ENCODE measurements at regions not wholly inside any gene's neighbourhood (a gene's known extent, or its start where the extent isn't known, plus 50 kb on each side); places are given as distances from the start of the nearest gene placed in this dataset.

DNA sequence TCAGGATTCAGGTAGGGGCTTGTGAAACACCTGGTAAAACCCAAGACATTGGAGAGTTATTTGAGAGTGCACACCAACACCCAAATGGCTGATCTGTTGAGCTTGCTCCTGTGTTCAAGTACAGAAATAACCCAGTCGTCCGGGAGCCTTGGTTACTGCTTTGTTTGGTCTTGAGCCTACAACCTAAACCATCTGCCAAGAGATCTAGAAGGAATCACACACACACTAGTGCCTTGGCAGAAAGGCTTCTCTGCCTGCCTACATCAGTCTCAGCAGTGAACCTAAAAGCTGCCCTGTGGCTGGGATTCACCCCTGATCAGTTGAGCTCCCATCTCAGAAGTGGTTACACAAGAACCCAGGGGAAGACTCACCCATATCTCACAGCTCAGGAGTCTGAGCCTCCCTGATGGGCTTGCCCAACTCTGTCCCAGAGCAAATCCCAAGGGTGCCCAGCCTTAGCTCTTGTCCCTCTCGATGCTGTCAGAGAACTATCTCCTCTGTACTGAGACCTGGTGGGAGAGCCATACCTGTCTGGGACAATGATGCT, 167.6 kb downstream of the CXCL12 start:
- no peaks in the 10 kb centered on the region for H3K36me3 Mint-ChIP-seq (ENCODE audit: low read depth)
- ATAC-seq (replicated peaks), result no peak
- H3K4me1 Mint-ChIP-seq, result no peaks in the 10 kb centered on the region
- no peak overlapping the region for H3K4me3 Mint-ChIP-seq
- H3K27me3 Mint-ChIP-seq, result peaks cover 7% of the 10 kb centered on the region
- no peak overlapping the region for H3K27ac Mint-ChIP-seq
- no peaks in the 10 kb centered on the region for H3K9me3 Mint-ChIP-seq

DNA sequence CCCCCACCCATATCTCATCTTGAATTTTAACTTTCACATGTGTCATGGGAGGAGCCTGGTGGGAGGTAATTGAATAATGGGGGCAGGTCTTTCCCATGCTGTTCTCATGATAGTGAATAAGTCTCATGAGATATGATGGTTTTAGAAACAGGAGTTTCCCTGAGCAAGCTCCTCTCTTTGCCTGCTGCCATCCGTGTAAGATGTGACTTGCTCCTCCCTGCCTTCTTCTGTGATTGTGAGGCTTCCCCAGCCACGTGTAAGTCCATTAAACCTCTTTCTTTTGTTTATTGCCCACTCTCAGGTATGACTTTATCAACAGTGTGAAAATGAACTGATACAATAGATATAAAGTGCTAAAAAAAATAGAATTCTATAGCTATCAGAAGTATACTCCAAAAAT, 168.8 kb downstream of the CXCL12 start:
- ATAC-seq (replicated peaks), result no peak
- H3K27ac Mint-ChIP-seq, result no peak overlapping the region

GRCh38 chr10:44209811-44210210, 175.1 kb downstream of the CXCL12 start:
- Mint-ChIP-seq H3K27ac (no peak overlapping the region), H3K4me1 (no peaks in the 10 kb centered on the region), H3K36me3 (ENCODE audit: low read depth) (no peaks in the 10 kb centered on the region), H3K9me3 (no peaks in the 10 kb centered on the region), H3K27me3 (peaks cover 32% of the 10 kb centered on the region), H3K4me3 (no peak overlapping the region)
- ATAC-seq (replicated peaks), result no peak

More for the DNA sequence above, 168.8 kb downstream of the CXCL12 start:
- no peaks in the 10 kb centered on the region for H3K9me3 Mint-ChIP-seq
- peaks cover 13% of the 10 kb centered on the region for H3K27me3 Mint-ChIP-seq
- H3K4me3 Mint-ChIP-seq, result no peak overlapping the region
- H3K36me3 Mint-ChIP-seq (ENCODE audit: low read depth), result no peaks in the 10 kb centered on the region
- H3K4me1 Mint-ChIP-seq, result no peaks in the 10 kb centered on the region

GRCh38 chr10:44207160-44207559, 177.7 kb downstream of the CXCL12 start:
- Mint-ChIP-seq H3K4me3 (no peak overlapping the region), H3K9me3 (no peaks in the 10 kb centered on the region), H3K27me3 (peaks cover 26% of the 10 kb centered on the region), H3K36me3 (ENCODE audit: low read depth) (no peaks in the 10 kb centered on the region), H3K4me1 (no peaks in the 10 kb centered on the region), H3K27ac (no peak overlapping the region)
- no peak for ATAC-seq (replicated peaks)

GRCh38 chr10:44206127-44206818, 178.6 kb downstream of the CXCL12 start:
- Mint-ChIP-seq H3K4me3 (no peak overlapping the region), H3K4me1 (no peaks in the 10 kb centered on the region), H3K27ac (no peak overlapping the region), H3K9me3 (no peaks in the 10 kb centered on the region), H3K27me3 (peaks cover 22% of the 10 kb centered on the region), H3K36me3 (ENCODE audit: low read depth) (no peaks in the 10 kb centered on the region)
- ATAC-seq (replicated peaks), result no peak

DNA sequence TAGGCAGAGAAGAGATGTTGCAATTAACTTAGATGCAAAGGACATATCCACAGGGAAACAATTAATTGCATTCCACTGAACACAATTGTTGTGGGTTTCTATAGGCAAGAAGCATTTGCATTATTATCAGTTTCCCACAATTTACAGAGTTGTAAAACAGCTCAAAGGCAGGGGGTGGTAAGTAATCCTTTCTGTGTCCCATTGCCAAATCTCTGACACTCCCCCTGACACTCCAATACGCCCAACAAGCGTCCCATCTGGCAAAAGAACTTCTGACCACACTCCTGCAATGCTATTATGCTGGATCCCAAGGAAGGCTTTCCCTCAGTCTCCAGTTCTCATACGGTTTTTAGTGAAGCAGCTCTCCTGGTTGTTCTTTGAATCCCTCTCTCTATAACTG, 179.8 kb downstream of the CXCL12 start:
- H3K9me3 Mint-ChIP-seq, result no peaks in the 10 kb centered on the region
- ATAC-seq (replicated peaks), result no peak
- no peak overlapping the region for H3K4me3 Mint-ChIP-seq
- no peaks in the 10 kb centered on the region for H3K36me3 Mint-ChIP-seq (ENCODE audit: low read depth)
- H3K27ac Mint-ChIP-seq, result no peak overlapping the region
- H3K4me1 Mint-ChIP-seq, result no peaks in the 10 kb centered on the region
- peaks cover 17% of the 10 kb centered on the region for H3K27me3 Mint-ChIP-seq

DNA sequence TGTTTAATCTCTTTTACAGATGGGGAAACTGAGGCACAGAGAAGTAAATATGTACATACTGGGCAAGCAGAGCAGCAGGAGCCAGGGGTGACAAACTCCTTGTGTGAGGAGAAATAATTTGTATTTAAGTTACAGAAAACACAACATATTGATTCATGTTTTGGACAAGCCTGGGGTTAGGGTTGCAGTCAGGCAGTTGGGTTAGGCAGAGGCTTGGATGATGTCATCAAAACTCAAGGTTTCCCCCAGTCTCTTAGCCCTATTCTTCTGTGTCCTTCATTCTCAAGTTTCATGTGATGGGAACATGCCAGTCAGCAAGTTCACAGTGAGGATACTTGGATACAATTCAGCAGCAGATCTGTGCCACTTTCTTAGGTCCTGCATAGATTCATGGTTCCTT, 181.4 kb downstream of the CXCL12 start:
- no peak for ATAC-seq (replicated peaks)
- peaks cover 11% of the 10 kb centered on the region for H3K27me3 Mint-ChIP-seq
- no peaks in the 10 kb centered on the region for H3K9me3 Mint-ChIP-seq
- no peaks in the 10 kb centered on the region for H3K36me3 Mint-ChIP-seq (ENCODE audit: low read depth)
- no peak overlapping the region for H3K4me3 Mint-ChIP-seq
- H3K27ac Mint-ChIP-seq, result no peak overlapping the region
- H3K4me1 Mint-ChIP-seq, result no peaks in the 10 kb centered on the region

DNA sequence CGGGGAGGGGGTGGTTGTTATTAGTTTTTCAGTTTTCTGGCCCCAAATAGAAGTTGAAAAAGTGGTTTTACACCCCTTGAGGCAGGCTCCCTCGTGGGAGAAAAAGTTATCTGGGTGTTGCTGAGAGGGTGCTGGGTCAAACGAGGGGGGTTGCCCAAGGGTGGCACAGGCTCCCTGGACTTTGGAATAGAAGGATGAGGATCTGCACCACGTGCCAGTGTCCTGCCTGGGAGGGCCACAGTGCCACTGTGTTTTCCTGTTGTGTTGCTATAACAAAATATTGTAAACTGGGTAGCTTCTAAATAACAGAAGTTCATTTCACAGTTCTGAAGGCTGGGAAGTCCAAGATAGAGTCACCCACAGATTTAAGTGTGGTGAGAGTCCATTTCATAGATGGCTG, 181.9 kb downstream of the CXCL12 start:
- H3K27me3 Mint-ChIP-seq, result peaks cover 7% of the 10 kb centered on the region
- ATAC-seq (replicated peaks), result no peak
- no peak overlapping the region for H3K27ac Mint-ChIP-seq
- no peaks in the 10 kb centered on the region for H3K36me3 Mint-ChIP-seq (ENCODE audit: low read depth)
- H3K4me1 Mint-ChIP-seq, result no peaks in the 10 kb centered on the region
- no peak overlapping the region for H3K4me3 Mint-ChIP-seq
- no peaks in the 10 kb centered on the region for H3K9me3 Mint-ChIP-seq

DNA sequence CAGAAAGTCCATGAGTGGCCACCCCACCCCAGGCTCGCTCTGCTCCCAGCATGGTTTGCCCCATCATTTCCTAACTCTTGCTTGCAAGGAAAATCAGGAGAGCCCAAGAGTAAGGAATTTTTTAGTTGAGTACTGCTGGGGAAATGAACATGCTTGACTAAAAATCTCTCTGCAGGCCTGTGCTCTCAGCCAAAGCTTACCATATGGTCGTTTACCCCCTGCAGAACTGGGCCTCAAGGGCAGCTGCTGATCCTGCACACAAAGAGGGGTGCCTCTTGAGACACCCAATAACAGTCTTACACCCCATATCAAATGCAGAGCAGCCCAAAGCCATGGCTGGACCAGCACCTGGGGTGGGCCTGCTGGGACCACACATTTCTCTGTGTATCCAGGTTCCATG, 183.2 kb downstream of the CXCL12 start:
- Mint-ChIP-seq H3K4me1 (no peaks in the 10 kb centered on the region), H3K27me3 (peaks cover 6% of the 10 kb centered on the region), H3K4me3 (no peak overlapping the region), H3K36me3 (ENCODE audit: low read depth) (no peaks in the 10 kb centered on the region), H3K27ac (no peak overlapping the region), H3K9me3 (no peaks in the 10 kb centered on the region)
- ATAC-seq (replicated peaks), result no peak

DNA sequence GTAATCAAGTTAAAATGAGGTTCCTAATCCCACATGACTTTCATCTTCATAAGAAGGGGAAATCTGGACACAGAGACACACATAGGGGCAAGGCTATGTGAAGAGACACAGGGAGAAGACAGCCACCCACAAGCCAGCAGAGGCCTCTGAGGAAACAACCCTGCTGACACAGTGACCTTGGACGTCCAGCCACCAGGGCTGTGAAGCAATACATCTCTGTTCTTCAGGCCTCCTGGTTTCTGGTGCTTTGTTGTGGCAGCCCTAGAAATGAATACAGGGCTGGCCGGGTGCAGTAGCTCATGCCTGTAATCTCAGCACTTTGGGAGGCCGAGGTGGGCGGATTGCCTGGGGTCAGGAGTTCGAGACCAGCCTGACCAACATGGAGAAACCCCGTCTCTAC, 183.9 kb downstream of the CXCL12 start:
- Mint-ChIP-seq H3K36me3 (ENCODE audit: low read depth) (no peaks in the 10 kb centered on the region), H3K9me3 (no peaks in the 10 kb centered on the region), H3K27ac (no peak overlapping the region), H3K27me3 (peaks cover 6% of the 10 kb centered on the region), H3K4me3 (no peak overlapping the region), H3K4me1 (no peaks in the 10 kb centered on the region)
- no peak for ATAC-seq (replicated peaks)

GRCh38 chr10:44199991-44200655, 184.8 kb downstream of the CXCL12 start:
- Mint-ChIP-seq H3K4me1 (no peaks in the 10 kb centered on the region), H3K9me3 (no peaks in the 10 kb centered on the region), H3K27me3 (peaks cover 3% of the 10 kb centered on the region), H3K36me3 (ENCODE audit: low read depth) (no peaks in the 10 kb centered on the region), H3K4me3 (no peak overlapping the region), H3K27ac (no peak overlapping the region)
- no peak for ATAC-seq (replicated peaks)

DNA sequence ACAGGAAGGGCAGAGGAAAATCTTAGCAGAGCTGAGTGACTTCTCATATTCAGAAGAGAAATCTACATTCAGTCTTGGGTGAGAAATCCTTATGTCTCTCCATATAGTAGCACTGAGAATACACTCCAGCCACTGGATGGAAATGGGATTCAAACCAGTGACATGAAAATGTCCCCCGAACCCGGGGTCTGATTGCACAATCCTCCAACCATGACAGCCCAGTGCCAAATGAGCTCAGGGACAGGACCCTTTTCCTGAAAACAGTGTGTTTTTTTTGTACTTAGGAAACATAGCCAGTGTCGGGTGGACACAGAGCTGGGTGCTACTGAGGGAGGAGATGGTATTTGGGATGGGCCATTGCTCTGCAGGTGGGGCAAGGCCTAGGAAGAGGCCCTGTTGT, 185.6 kb downstream of the CXCL12 start:
- no peak for ATAC-seq (replicated peaks)
- H3K4me1 Mint-ChIP-seq, result no peaks in the 10 kb centered on the region
- H3K4me3 Mint-ChIP-seq, result no peak overlapping the region
- H3K36me3 Mint-ChIP-seq (ENCODE audit: low read depth), result no peaks in the 10 kb centered on the region
- H3K9me3 Mint-ChIP-seq, result no peaks in the 10 kb centered on the region
- H3K27me3 Mint-ChIP-seq, result no peaks in the 10 kb centered on the region
- no peak overlapping the region for H3K27ac Mint-ChIP-seq

DNA sequence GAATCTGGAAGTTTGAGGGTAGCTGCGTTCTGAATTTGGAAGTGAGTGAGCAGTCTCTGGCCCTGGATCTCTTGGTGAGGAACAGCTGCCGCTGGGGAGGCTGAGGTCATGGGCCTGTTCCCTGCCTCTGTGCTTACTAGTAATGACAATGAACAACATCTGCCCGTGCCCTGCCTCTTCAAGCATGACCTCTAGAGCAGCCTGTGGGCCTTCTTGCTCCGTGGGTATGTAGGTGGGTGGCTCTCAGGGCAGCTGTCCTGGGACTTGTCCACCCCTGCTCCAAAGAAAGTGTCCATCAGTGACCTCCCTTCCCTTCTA, 186.2 kb downstream of the CXCL12 start:
- H3K4me3 Mint-ChIP-seq, result no peak overlapping the region
- no peaks in the 10 kb centered on the region for H3K4me1 Mint-ChIP-seq
- H3K27me3 Mint-ChIP-seq, result no peaks in the 10 kb centered on the region
- no peaks in the 10 kb centered on the region for H3K9me3 Mint-ChIP-seq
- no peaks in the 10 kb centered on the region for H3K36me3 Mint-ChIP-seq (ENCODE audit: low read depth)
- ATAC-seq (replicated peaks), result no peak
- H3K27ac Mint-ChIP-seq, result no peak overlapping the region

DNA sequence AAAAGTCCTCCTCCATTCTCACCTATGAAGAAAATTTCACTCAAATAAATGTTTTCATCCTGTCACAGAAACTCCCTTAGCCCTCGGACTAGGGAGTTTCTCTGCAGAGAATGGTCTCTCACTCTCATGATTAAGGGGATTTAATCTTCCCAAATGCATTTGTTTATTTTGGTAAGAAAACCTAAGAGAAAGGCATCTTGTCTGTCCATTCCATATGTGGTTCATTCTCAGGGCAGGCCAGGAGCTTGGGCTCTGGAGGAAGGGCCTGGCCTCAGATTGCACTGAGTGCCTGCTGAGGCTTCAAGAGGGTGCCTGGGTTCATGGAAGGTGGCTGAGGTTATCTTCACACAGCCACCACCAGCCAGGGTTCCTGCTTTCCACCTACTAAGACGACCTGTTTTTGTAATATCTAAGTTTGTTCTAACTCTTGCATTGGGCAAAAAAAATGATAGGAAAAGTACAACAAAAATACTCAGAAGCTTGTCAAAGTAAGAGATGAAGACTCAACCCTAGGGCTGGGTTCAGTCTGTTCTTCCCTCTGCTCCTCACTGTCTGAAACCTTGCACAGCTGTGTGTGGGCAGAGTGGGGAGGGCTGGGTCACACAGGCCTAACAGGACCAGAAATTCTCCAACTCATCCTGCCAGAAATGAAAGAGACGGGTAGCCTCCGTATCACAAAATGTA, 186.7 kb downstream of the CXCL12 start:
- Mint-ChIP-seq H3K27me3 (no peaks in the 10 kb centered on the region), H3K36me3 (ENCODE audit: low read depth) (no peaks in the 10 kb centered on the region), H3K4me1 (no peaks in the 10 kb centered on the region), H3K4me3 (no peak overlapping the region), H3K27ac (no peak overlapping the region), H3K9me3 (no peaks in the 10 kb centered on the region)
- no peak for ATAC-seq (replicated peaks)

DNA sequence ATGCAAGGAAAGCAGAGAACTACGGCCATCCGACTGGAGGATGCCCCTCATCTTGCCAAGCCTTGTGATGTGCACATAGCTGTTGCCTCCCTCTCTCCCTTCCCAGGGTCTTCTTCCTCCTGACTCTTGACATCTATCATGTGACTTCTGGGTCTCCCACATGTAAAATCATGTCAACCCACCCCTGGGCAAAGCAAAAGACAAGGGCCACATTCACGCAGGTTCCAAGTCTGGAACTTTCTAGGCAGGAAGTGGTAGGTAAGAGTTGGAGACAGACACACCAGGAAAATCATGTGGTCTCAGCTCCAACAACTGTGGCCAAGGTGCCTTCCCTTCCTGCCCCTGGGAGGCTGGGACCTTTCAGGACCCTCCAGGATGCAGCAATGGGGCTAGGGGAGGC, 187.3 kb downstream of the CXCL12 start:
- Mint-ChIP-seq H3K27ac (no peak overlapping the region), H3K36me3 (ENCODE audit: low read depth) (no peaks in the 10 kb centered on the region), H3K9me3 (no peaks in the 10 kb centered on the region)

More for the DNA sequence above, 187.3 kb downstream of the CXCL12 start:
- no peak for ATAC-seq (replicated peaks)
- H3K4me1 Mint-ChIP-seq, result no peaks in the 10 kb centered on the region
- H3K4me3 Mint-ChIP-seq, result no peak overlapping the region
- no peaks in the 10 kb centered on the region for H3K27me3 Mint-ChIP-seq

Data from activated T-helper 17 cell treated with anti-CD3 and anti-CD28 coated beads, Interleukin-2, amount 50 U/mL, for 72 hours (primary cell).